HepG2 (cell line): ENCODE measurements at regions not wholly inside any gene's neighbourhood (a gene's known extent, or its start where the extent isn't known, plus 50 kb on each side); places are given as distances from the start of the nearest gene placed in this dataset.
A peak's percentile ranks its signal among the peaks of the same experiment; 100 is the strongest.

Experiments used
- BHLHE40 ChIP-seq: IDR thresholded peaks from 2 replicates; pipeline ENCODE4 v1.6.1; 2011; ENCODE audit warnings: low read length, improper control_type of control experiment
- CHD4 ChIP-seq: fragments of 200-600 bp; sonication (generic); IDR thresholded peaks from 2 replicates; pipeline ENCODE4 v1.7.0; 2017; ENCODE audit warnings: mild to moderate bottlenecking, low read length, borderline replicate concordance
- CREB1 ChIP-seq, 2 experiments: fragments of 450-650 bp in 1 of 2; IDR thresholded peaks; 2 replicates each; pipeline ENCODE4 v1.6.1; 2016 to 2017; ENCODE audit warnings: control low read depth in 1 of 2, mild to moderate bottlenecking in 1 of 2, missing compliant biosample characterization in 1 of 2, missing genetic modification characterization in 1 of 2
- GMEB1 ChIP-seq: sonication (generic); formaldehyde crosslinking; IDR thresholded peaks from 2 replicates; pipeline ENCODE4 v1.5.1; 2020; ENCODE audit warnings: missing genetic modification reagents, mild to moderate bottlenecking, borderline replicate concordance
- HOXA7 ChIP-seq: sonication (generic); formaldehyde crosslinking; IDR thresholded peaks from 2 replicates; pipeline ENCODE4 v1.8.1; 2022; ENCODE audit warnings: mild to moderate bottlenecking, missing genetic modification reagents, moderate library complexity
- NBN ChIP-seq: fragments of 450-650 bp; conservative IDR thresholded peaks from 2 replicates; pipeline ENCODE4 v1.6.1; 2017
- NFKB2 ChIP-seq: sonication (generic); formaldehyde crosslinking; IDR thresholded peaks from 2 replicates; pipeline ENCODE4 v1.4.0; 2020; ENCODE audit warnings: missing genetic modification reagents, borderline replicate concordance
- NR2F1 ChIP-seq, 2 experiments: fragments of 450-650 bp in 1 of 2; formaldehyde crosslinking in 1 of 2; IDR thresholded peaks; 2 replicates each; pipeline versions ENCODE4 v1.5.0 to v1.6.1; 2016 to 2020; ENCODE audit warnings: mild to moderate bottlenecking in 1 of 2, missing compliant biosample characterization in 1 of 2, missing genetic modification reagents in 1 of 2, moderate library complexity in 1 of 2
- PATZ1 ChIP-seq: sonication (generic); formaldehyde crosslinking; IDR thresholded peaks from 2 replicates; pipeline ENCODE4 v1.4.0; 2020; ENCODE audit warnings: missing genetic modification reagents
- RARA ChIP-seq: IDR thresholded peaks from 2 replicates; pipeline ENCODE4 v1.6.1; 2016; ENCODE audit warnings: missing genetic modification reagents, missing compliant biosample characterization
- SAP130 ChIP-seq: IDR thresholded peaks from 2 replicates; pipeline ENCODE4 v1.6.1; 2016; ENCODE audit warnings: low read depth
- SKIL ChIP-seq: sonication (generic); formaldehyde crosslinking; IDR thresholded peaks from 2 replicates; pipeline ENCODE4 v1.8.0; 2022; ENCODE audit warnings: missing genetic modification reagents, mild to moderate bottlenecking, moderate library complexity, borderline replicate concordance
- STAG1 ChIP-seq: sonication (generic); formaldehyde crosslinking; IDR thresholded peaks from 2 replicates; pipeline ENCODE4 v1.4.0; 2020; ENCODE audit warnings: missing genetic modification reagents
- TMF1 ChIP-seq: sonication (generic); formaldehyde crosslinking; IDR thresholded peaks from 2 replicates; pipeline ENCODE4 v1.8.1; 2022; ENCODE audit warnings: low read depth, missing genetic modification reagents
- ZNF3 ChIP-seq: IDR thresholded peaks from 2 replicates; pipeline ENCODE4 v1.7.0; 2017; ENCODE audit warnings: inconsistent platforms
- ZNF362 ChIP-seq: sonication (generic); formaldehyde crosslinking; IDR thresholded peaks from 2 replicates; pipeline ENCODE4 v1.4.0; 2020; ENCODE audit warnings: missing genetic modification reagents, mild to moderate bottlenecking, borderline replicate concordance
- TF ChIP-seq, protein P1 (sequence below): sonication (generic); formaldehyde crosslinking; IDR thresholded peaks from 2 replicates; pipeline ENCODE4 v1.5.1; 2020; ENCODE audit warnings: missing genetic modification reagents, mild to moderate bottlenecking, borderline replicate concordance
- TF ChIP-seq, protein P2 (sequence below): sonication (generic); formaldehyde crosslinking; IDR thresholded peaks from 2 replicates; pipeline ENCODE4 v1.4.0; 2020; ENCODE audit warnings: missing genetic modification reagents

DNA sequence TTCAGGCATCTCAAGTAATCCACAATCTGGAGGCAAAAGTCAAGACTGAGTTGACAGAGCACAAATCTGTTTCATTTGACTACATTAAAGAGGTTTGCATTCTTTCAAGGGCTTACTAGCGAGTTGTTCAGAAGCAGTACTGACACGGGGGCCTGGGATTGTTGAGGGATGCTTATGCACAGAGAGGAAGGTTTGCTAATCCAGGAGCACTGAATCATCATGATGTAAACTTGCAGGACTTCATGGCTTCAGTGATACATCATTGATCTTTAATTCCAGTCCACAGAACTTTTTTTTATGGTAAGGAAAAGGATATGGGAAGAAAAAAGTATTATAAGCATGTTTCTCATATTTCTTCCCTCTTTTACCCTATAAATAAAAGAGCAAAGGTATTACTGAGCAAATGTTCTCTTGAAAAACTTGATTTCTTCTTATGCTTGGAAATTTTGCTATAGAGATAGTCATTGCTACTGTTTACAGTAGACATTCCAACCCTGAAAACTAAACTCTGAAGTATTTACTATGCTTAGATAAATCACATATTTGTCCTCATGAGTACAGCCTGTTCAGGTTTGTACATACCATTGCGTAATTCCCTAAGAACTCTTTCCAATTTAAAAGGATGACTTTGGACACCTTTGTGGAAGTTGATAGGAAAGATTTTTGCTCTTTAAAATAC lies 65.8 kb upstream of the KPNA3 start (continued):
- 0 out of 2 replicates have a peak, but pooled peaks have one; percentile 20 for TF ChIP-seq SKIL (CRISPR knock-in tag)
- peak; percentile 17; the same call in 1 of the 2 replicates for TF ChIP-seq ZNF362 (CRISPR knock-in tag)
- TF ChIP-seq ZNF3 (CRISPR knock-in tag) = no peak
- TF ChIP-seq PATZ1 (CRISPR knock-in tag) = no peak
- TF ChIP-seq SAP130 (CRISPR knock-in tag) = peak; percentile 73
- TF ChIP-seq BHLHE40 = no peak
- no peak for TF ChIP-seq NFKB2 (CRISPR knock-in tag)
- TF ChIP-seq HOXA7 (CRISPR knock-in tag) = no peak
- peak in 1 of 2 experiments; percentile 68; a peak in 2 of 4 replicates for TF ChIP-seq NR2F1 (CRISPR knock-in tag; IDR thresholded peaks at IDR 0.05)
- TF ChIP-seq, protein P1, sequence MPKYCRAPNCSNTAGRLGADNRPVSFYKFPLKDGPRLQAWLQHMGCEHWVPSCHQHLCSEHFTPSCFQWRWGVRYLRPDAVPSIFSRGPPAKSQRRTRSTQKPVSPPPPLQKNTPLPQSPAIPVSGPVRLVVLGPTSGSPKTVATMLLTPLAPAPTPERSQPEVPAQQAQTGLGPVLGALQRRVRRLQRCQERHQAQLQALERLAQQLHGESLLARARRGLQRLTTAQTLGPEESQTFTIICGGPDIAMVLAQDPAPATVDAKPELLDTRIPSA (CRISPR knock-in tag) = no peak
- TF ChIP-seq TMF1 (CRISPR knock-in tag) = no peak
- TF ChIP-seq STAG1 = no peak
- no peak; the same call in 1 of the 2 replicates for TF ChIP-seq GMEB1
- TF ChIP-seq NBN = no peak
- peak; percentile 89 for TF ChIP-seq RARA (CRISPR knock-in tag)
- no peak for TF ChIP-seq CHD4
- TF ChIP-seq CREB1 (IDR thresholded peaks at IDR 0.05) = no peak
- peak; percentile 54; the same call in 1 of the 2 replicates for TF ChIP-seq CREB1 (CRISPR knock-in tag; IDR thresholded peaks at IDR 0.05)
- TF ChIP-seq, protein P2, sequence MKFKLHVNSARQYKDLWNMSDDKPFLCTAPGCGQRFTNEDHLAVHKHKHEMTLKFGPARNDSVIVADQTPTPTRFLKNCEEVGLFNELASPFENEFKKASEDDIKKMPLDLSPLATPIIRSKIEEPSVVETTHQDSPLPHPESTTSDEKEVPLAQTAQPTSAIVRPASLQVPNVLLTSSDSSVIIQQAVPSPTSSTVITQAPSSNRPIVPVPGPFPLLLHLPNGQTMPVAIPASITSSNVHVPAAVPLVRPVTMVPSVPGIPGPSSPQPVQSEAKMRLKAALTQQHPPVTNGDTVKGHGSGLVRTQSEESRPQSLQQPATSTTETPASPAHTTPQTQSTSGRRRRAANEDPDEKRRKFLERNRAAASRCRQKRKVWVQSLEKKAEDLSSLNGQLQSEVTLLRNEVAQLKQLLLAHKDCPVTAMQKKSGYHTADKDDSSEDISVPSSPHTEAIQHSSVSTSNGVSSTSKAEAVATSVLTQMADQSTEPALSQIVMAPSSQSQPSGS = peak; percentile 79
